ENCODE measurements at regions not wholly inside any gene's neighbourhood (a gene's known extent, or its start where the extent isn't known, plus 50 kb on each side); places are given as distances from the start of the nearest gene placed in this dataset.

- H3K4me1 Mint-ChIP-seq (ENCODE audit: low read depth) = no peaks in the 10 kb centered on the region
- H3K4me3 Mint-ChIP-seq = no peak overlapping the region
- H3K27ac Mint-ChIP-seq = no peak overlapping the region
- H3K9me3 Mint-ChIP-seq = peaks cover 3% of the 10 kb centered on the region
- H3K36me3 Mint-ChIP-seq (ENCODE audit: low read depth) = no peaks in the 10 kb centered on the region
- peaks cover 6% of the 10 kb centered on the region for H3K27me3 Mint-ChIP-seq (ENCODE audit: low read depth)
Measured at GRCh38 chr2:122660786-122661634, 905.6 kb downstream of the TSN start.

GRCh38 chr2:122663620-122664019, 908.2 kb downstream of the TSN start:
- H3K4me1 Mint-ChIP-seq (ENCODE audit: low read depth) = no peaks in the 10 kb centered on the region
- H3K9me3 Mint-ChIP-seq = no peaks in the 10 kb centered on the region
- peaks cover 6% of the 10 kb centered on the region for H3K27me3 Mint-ChIP-seq (ENCODE audit: low read depth)
- no peak overlapping the region for H3K4me3 Mint-ChIP-seq
- no peaks in the 10 kb centered on the region for H3K36me3 Mint-ChIP-seq (ENCODE audit: low read depth)
- H3K27ac Mint-ChIP-seq = no peak overlapping the region

DNA sequence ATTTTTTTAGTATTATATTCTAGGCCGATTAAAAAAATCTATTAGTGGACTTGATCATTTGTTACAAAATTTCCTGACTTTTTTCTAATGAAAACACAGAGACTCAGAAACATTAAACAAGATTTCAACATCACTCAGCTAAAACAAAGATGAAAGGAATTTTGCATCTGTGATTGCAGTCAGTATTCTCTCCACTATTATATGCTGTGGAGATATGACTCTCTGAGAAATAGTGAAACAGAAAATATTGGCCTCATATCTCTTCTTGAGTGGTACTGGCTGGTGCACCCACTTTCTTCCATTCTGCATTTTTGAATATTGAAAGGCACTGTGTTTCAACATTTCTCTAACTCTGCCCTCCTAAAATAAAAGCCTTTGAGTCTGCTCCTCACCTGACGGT, 914.2 kb downstream of the TSN start:
- no peaks in the 10 kb centered on the region for H3K27me3 Mint-ChIP-seq (ENCODE audit: low read depth)
- no peak overlapping the region for H3K27ac Mint-ChIP-seq
- H3K4me1 Mint-ChIP-seq (ENCODE audit: low read depth) = no peaks in the 10 kb centered on the region
- H3K9me3 Mint-ChIP-seq = peaks cover 6% of the 10 kb centered on the region
- no peak overlapping the region for H3K4me3 Mint-ChIP-seq
- no peaks in the 10 kb centered on the region for H3K36me3 Mint-ChIP-seq (ENCODE audit: low read depth)

DNA sequence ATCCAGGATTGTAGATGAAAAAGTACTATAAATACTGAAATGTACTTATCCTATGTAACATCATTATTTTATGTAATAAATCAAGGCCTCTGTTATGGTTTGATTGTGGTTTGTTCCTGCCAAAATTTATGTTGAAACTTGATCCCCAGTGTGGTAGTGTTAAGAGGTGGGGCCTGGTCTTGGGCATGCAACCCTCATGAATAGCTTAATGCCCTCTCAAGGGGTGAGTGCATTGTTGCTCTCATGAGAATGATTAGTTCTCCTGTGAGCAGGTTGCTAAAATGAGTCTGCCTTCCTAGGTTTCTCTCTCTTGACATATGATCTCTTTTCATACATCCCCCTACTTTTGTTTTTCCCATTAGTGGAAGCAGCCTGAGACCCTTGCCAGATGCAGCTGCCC, 915.4 kb downstream of the TSN start:
- Mint-ChIP-seq H3K27me3 (ENCODE audit: low read depth) (no peaks in the 10 kb centered on the region), H3K36me3 (ENCODE audit: low read depth) (no peaks in the 10 kb centered on the region), H3K4me1 (ENCODE audit: low read depth) (no peaks in the 10 kb centered on the region), H3K27ac (no peak overlapping the region), H3K9me3 (peaks cover 6% of the 10 kb centered on the region), H3K4me3 (no peak overlapping the region)

GRCh38 chr2:122680662-122681061, 925.2 kb downstream of the TSN start:
- no peaks in the 10 kb centered on the region for H3K27me3 Mint-ChIP-seq (ENCODE audit: low read depth)
- no peaks in the 10 kb centered on the region for H3K4me1 Mint-ChIP-seq (ENCODE audit: low read depth)
- H3K4me3 Mint-ChIP-seq = no peak overlapping the region
- H3K9me3 Mint-ChIP-seq = peaks cover 9% of the 10 kb centered on the region
- no peaks in the 10 kb centered on the region for H3K36me3 Mint-ChIP-seq (ENCODE audit: low read depth)
- no peak overlapping the region for H3K27ac Mint-ChIP-seq

DNA sequence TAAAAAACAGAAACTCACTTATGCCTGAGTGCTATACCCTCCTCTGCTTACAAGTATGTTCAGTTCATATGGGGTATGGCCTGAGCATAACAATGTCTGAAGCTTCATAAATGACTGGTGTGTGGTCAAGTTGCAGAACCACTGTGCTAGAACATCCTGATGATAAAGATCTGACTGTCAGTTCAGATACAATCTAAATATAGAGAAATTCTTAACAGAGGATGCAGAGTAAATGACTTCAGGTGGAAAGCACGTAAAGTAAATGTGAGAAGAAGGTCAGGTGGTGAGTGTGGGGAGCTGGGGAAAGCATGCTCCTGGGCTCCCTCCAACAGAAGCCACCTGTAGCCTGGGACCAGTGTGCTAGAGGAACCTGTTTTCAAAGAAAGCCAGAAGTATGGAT, 926.2 kb downstream of the TSN start:
- no peaks in the 10 kb centered on the region for H3K27me3 Mint-ChIP-seq (ENCODE audit: low read depth)
- no peak overlapping the region for H3K4me3 Mint-ChIP-seq
- H3K9me3 Mint-ChIP-seq = peaks cover 9% of the 10 kb centered on the region
- no peaks in the 10 kb centered on the region for H3K36me3 Mint-ChIP-seq (ENCODE audit: low read depth)
- no peaks in the 10 kb centered on the region for H3K4me1 Mint-ChIP-seq (ENCODE audit: low read depth)
- no peak overlapping the region for H3K27ac Mint-ChIP-seq

DNA sequence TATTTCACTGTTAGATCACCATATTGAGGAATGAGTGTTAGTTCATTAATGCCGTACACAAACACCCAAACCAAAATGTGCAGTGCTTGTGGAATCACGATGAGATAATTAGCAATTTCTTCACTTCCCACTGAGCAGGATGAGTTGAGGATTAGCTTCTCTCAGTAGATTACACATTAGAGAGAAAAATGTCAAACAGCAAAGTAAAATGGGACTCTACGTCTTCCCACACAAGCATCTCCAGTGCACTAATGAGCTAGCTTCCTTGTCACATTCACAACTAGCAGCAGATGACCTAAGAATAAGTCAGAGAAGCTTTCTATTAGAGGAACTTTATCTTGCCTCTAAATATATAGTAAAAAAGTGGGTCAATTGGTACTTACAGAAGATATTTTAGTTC, 926.9 kb downstream of the TSN start:
- Mint-ChIP-seq H3K4me1 (ENCODE audit: low read depth) (no peaks in the 10 kb centered on the region), H3K4me3 (no peak overlapping the region), H3K9me3 (peaks cover 9% of the 10 kb centered on the region), H3K27me3 (ENCODE audit: low read depth) (no peaks in the 10 kb centered on the region), H3K36me3 (ENCODE audit: low read depth) (no peaks in the 10 kb centered on the region), H3K27ac (no peak overlapping the region)

DNA sequence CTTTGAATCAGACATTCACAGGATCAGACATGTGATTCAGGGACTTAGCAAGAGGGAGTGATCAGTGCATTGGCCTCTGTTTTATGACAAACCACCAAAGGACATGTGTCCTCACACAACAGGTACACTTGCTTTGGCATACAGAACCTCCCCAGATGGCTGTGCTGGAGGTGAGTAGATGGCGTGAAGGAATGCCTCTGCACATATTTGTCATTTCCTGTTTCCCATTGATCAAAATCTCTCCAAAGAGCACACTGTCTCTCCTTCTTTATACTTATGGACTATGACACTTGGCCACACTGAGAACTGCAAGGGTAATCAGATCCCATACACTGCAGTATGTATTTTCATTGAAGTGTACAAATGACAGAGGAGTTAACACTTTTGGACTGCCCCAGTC, 927.6 kb downstream of the TSN start:
- no peaks in the 10 kb centered on the region for H3K4me1 Mint-ChIP-seq (ENCODE audit: low read depth)
- no peak overlapping the region for H3K4me3 Mint-ChIP-seq
- H3K27ac Mint-ChIP-seq = no peak overlapping the region
- no peaks in the 10 kb centered on the region for H3K36me3 Mint-ChIP-seq (ENCODE audit: low read depth)
- H3K27me3 Mint-ChIP-seq (ENCODE audit: low read depth) = no peaks in the 10 kb centered on the region
- H3K9me3 Mint-ChIP-seq = peaks cover 9% of the 10 kb centered on the region

GRCh38 chr2:122692400-122693083, 937.1 kb downstream of the TSN start:
- no peaks in the 10 kb centered on the region for H3K27me3 Mint-ChIP-seq (ENCODE audit: low read depth)
- H3K9me3 Mint-ChIP-seq = peaks cover 9% of the 10 kb centered on the region
- H3K36me3 Mint-ChIP-seq (ENCODE audit: low read depth) = no peaks in the 10 kb centered on the region
- H3K4me3 Mint-ChIP-seq = no peak overlapping the region
- H3K27ac Mint-ChIP-seq = no peak overlapping the region
- H3K4me1 Mint-ChIP-seq (ENCODE audit: low read depth) = no peaks in the 10 kb centered on the region

DNA sequence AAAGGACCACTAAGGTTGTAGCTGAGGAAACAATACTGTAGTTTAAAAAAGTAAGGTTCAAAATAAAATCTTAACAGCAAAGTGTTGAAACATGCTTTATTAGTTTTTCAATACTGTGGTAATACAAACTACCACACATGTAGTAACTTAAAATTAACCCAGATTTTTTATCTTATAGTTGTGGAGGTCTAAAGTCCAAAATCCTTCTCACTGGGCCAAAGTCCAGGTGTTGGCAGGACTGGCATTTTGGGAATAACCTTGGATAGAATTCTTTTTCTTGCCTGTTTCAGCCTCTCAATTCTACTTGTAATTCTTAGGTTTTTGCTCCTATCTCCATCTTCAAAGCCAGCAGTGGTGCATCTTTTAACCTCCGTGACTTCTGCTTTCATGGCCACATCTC, 942.0 kb downstream of the TSN start:
- Mint-ChIP-seq H3K9me3 (peaks cover 7% of the 10 kb centered on the region), H3K27ac (no peak overlapping the region), H3K4me1 (ENCODE audit: low read depth) (no peaks in the 10 kb centered on the region), H3K27me3 (ENCODE audit: low read depth) (no peaks in the 10 kb centered on the region), H3K36me3 (ENCODE audit: low read depth) (no peaks in the 10 kb centered on the region), H3K4me3 (no peak overlapping the region)

GRCh38 chr2:122703676-122704075, 948.2 kb downstream of the TSN start:
- H3K36me3 Mint-ChIP-seq (ENCODE audit: low read depth) = no peaks in the 10 kb centered on the region
- H3K9me3 Mint-ChIP-seq = peaks cover 3% of the 10 kb centered on the region
- H3K4me3 Mint-ChIP-seq = no peak overlapping the region
- no peaks in the 10 kb centered on the region for H3K4me1 Mint-ChIP-seq (ENCODE audit: low read depth)
- no peaks in the 10 kb centered on the region for H3K27me3 Mint-ChIP-seq (ENCODE audit: low read depth)
- no peak overlapping the region for H3K27ac Mint-ChIP-seq

DNA sequence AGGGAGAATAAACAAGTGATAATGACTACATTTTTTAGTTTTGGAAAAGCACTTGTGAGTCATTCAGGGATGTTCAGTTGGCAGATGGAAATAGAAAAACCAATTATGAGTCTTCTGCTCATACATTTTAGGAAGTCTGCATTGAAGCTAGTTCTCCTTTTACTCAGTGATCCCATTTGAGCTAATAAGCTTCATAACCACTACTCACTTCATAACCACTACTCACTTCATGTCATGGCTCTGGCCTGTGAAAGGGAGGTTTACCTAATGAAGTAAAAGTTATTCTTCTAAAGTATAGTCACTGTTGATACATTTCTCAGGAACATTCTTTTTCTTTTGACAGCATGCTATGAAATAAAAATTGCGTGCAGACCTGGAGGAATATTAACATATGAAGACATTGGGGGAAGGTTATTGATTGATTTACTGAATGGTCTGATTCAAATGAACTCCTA, 948.7 kb downstream of the TSN start:
- H3K4me3 Mint-ChIP-seq = no peak overlapping the region
- H3K36me3 Mint-ChIP-seq (ENCODE audit: low read depth) = no peaks in the 10 kb centered on the region
- no peaks in the 10 kb centered on the region for H3K27me3 Mint-ChIP-seq (ENCODE audit: low read depth)
- H3K9me3 Mint-ChIP-seq = peaks cover 3% of the 10 kb centered on the region
- H3K27ac Mint-ChIP-seq = no peak overlapping the region
- no peaks in the 10 kb centered on the region for H3K4me1 Mint-ChIP-seq (ENCODE audit: low read depth)

DNA sequence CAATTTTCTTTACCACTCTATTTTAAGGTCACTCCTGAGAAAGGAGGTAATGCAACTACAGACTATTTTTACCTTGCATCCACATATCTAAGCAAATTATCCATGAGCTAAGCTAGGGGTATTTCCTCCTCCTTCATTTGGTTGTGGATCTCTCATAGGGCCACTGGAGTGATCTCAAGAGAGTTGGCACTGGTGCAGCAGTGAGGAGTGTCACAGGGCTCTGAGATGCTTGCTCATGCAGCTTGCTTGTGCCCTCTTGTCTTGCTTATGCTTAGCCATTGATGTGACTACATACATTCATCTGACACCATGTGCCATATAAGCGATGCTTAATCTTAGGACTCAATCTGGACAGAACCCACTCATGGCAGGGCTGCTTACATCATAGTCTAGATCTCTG, 950.3 kb downstream of the TSN start:
- no peaks in the 10 kb centered on the region for H3K27me3 Mint-ChIP-seq (ENCODE audit: low read depth)
- H3K27ac Mint-ChIP-seq = no peak overlapping the region
- H3K9me3 Mint-ChIP-seq = peaks cover 3% of the 10 kb centered on the region
- H3K4me3 Mint-ChIP-seq = no peak overlapping the region
- no peaks in the 10 kb centered on the region for H3K36me3 Mint-ChIP-seq (ENCODE audit: low read depth)
- H3K4me1 Mint-ChIP-seq (ENCODE audit: low read depth) = no peaks in the 10 kb centered on the region

- H3K4me1 Mint-ChIP-seq (ENCODE audit: low read depth) = no peaks in the 10 kb centered on the region
- no peak overlapping the region for H3K27ac Mint-ChIP-seq
- no peaks in the 10 kb centered on the region for H3K27me3 Mint-ChIP-seq (ENCODE audit: low read depth)
- H3K36me3 Mint-ChIP-seq (ENCODE audit: low read depth) = no peaks in the 10 kb centered on the region
- H3K4me3 Mint-ChIP-seq = no peak overlapping the region
- H3K9me3 Mint-ChIP-seq = peaks cover 3% of the 10 kb centered on the region
Measured at GRCh38 chr2:122706757-122707223, 951.3 kb downstream of the TSN start.

DNA sequence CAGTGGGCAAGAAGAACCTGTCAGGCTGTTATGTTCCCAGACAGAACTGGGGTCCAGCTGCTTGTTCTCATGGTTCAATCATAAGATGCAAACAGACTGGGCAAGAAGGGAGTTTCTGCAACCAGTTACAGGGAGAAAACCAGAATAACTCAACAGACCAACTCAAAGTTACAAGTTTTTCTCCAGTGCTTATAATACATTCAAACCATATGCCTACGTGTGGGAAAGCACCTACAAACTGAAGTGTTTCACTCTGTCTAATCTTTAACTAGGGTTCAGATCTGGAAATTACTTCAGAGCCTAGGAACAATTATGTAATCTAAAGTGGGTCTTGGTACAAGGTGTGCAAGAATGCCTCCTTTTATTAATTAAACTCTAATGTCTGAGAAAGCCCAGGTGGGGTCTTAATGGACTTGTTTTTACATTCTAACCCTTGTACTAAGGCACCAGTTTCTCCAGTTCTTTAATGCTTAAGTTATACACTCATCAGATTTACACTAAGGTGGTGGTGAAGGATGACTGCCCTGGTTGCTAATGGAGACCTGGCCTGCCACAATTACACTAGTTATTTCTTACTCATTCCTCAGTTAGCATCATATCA, 951.9 kb downstream of the TSN start:
- Mint-ChIP-seq H3K27ac (no peak overlapping the region), H3K27me3 (ENCODE audit: low read depth) (no peaks in the 10 kb centered on the region), H3K36me3 (ENCODE audit: low read depth) (no peaks in the 10 kb centered on the region), H3K9me3 (peaks cover 3% of the 10 kb centered on the region), H3K4me3 (no peak overlapping the region), H3K4me1 (ENCODE audit: low read depth) (no peaks in the 10 kb centered on the region)
